ENCODE measurements at regions not wholly inside any gene's neighbourhood (a gene's known extent, or its start where the extent isn't known, plus 50 kb on each side); places are given as distances from the start of the nearest gene placed in this dataset.

DNA sequence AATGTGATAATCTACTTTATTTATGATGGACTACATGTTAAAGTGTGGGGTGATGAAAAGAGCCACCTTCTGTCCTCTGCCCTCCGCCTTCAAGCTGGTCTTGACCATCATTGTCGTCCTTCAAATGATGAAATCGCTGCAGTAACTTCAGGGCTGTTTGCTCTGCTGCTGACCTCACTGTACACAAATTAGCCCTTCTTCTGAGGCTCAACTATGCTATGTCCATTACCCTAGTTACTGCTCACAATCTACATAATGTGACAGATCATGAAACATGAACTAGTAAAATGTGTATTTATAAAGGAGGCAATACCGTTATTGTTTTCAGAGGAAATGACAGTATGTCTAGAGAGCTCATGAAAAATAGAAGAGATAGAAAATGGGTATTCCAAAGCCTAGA, 145.9 kb downstream of the RFC3 start:
- TF ChIP-seq, protein P1, sequence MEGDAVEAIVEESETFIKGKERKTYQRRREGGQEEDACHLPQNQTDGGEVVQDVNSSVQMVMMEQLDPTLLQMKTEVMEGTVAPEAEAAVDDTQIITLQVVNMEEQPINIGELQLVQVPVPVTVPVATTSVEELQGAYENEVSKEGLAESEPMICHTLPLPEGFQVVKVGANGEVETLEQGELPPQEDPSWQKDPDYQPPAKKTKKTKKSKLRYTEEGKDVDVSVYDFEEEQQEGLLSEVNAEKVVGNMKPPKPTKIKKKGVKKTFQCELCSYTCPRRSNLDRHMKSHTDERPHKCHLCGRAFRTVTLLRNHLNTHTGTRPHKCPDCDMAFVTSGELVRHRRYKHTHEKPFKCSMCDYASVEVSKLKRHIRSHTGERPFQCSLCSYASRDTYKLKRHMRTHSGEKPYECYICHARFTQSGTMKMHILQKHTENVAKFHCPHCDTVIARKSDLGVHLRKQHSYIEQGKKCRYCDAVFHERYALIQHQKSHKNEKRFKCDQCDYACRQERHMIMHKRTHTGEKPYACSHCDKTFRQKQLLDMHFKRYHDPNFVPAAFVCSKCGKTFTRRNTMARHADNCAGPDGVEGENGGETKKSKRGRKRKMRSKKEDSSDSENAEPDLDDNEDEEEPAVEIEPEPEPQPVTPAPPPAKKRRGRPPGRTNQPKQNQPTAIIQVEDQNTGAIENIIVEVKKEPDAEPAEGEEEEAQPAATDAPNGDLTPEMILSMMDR (IDR thresholded peaks at IDR 0.05; ENCODE audit: borderline replicate concordance, extremely low read depth, low read length, poor library complexity, severe bottlenecking) = no peak
- no peak for TF ChIP-seq EZH2 (IDR thresholded peaks at IDR 0.05; ENCODE audit: borderline replicate concordance, low read depth, low read length, severe bottlenecking)

Data from DND-41 (cell line).